ENCODE measurements at regions not wholly inside any gene's neighbourhood (a gene's known extent, or its start where the extent isn't known, plus 50 kb on each side); places are given as distances from the start of the nearest gene placed in this dataset.
"Not testable (repeated sequence)": the region's sequence is repeated elsewhere in the genome, so short reads cannot be mapped to it uniquely, and the experiment has no call there.

- no peak for DNase-seq
These were observed 893.5 kb downstream of the LTN1 start for GRCh38 chr21:28099001-28099705.

- no peak for DNase-seq
These were observed 901.2 kb downstream of the LTN1 start for GRCh38 chr21:28091466-28091865.

GRCh38 chr21:28090546-28090945, 902.1 kb downstream of the LTN1 start:
- no peak for DNase-seq

- DNase-seq = no peak
These were observed 902.9 kb downstream of the LTN1 start for GRCh38 chr21:28089599-28090441.

- DNase-seq = no peak
These were observed 905.7 kb downstream of the LTN1 start for GRCh38 chr21:28086861-28087581.

GRCh38 chr21:28084951-28085350, 907.7 kb downstream of the LTN1 start:
- DNase-seq = no peak

- no peak for DNase-seq
These were observed 909.3 kb downstream of the LTN1 start for GRCh38 chr21:28083350-28083749.

- no peak for DNase-seq
These were observed 914.6 kb downstream of the LTN1 start for GRCh38 chr21:28078126-28078525.

GRCh38 chr21:28074676-28075075, 918.0 kb downstream of the LTN1 start:
- no peak for DNase-seq

GRCh38 chr21:28072601-28073000, 920.1 kb downstream of the LTN1 start:
- DNase-seq = no peak

- DNase-seq = peak; percentile 27
These were observed 923.2 kb downstream of the LTN1 start for GRCh38 chr21:28069450-28069923.

GRCh38 chr21:28068455-28069358, 924.0 kb downstream of the LTN1 start:
- no peak for DNase-seq

- DNase-seq = no peak
These were observed 925.9 kb downstream of the LTN1 start for GRCh38 chr21:28066596-28067387.

- DNase-seq = no peak
These were observed 926.6 kb downstream of the LTN1 start for GRCh38 chr21:28066076-28066475.

- no peak for DNase-seq
These were observed 929.1 kb downstream of the LTN1 start for GRCh38 chr21:28063241-28064216.

- not testable (repeated sequence) for DNase-seq
These were observed 939.7 kb downstream of the LTN1 start for GRCh38 chr21:28052956-28053355.

- not testable (repeated sequence) for DNase-seq
These were observed 941.0 kb downstream of the LTN1 start for GRCh38 chr21:28051649-28052048.

GRCh38 chr21:28035692-28036091, 957.0 kb downstream of the LTN1 start:
- not testable (repeated sequence) for DNase-seq

GRCh38 chr21:28034916-28035315, 957.8 kb downstream of the LTN1 start:
- not testable (repeated sequence) for DNase-seq

GRCh38 chr21:28034334-28034733, 958.3 kb downstream of the LTN1 start:
- DNase-seq = not testable (repeated sequence)

Data from NCI-H2107 (cell line).